H9 (cell line): ENCODE measurements at regions not wholly inside any gene's neighbourhood (a gene's known extent, or its start where the extent isn't known, plus 50 kb on each side); places are given as distances from the start of the nearest gene placed in this dataset.

Source experiments
- DNase-seq: peaks from one replicate; pipeline ENCODE4 v3.0.0-alpha.2; 2017
- H2AFZ ChIP-seq: one replicate; pipeline ENCODE4 v1.6.1; 2013; ENCODE audit warnings: mild to moderate bottlenecking, low read length, control low read depth, moderate library complexity
- H2AK5ac ChIP-seq: 2 replicates; pipeline ENCODE4 v1.6.1; 2013; ENCODE audit warnings: low read length, control low read depth, mixed read lengths; ENCODE audit not compliant: insufficient read length
- H2BK120ac ChIP-seq: one replicate; pipeline ENCODE4 v1.6.1; 2013; ENCODE audit warnings: low read depth, mild to moderate bottlenecking, low read length, control low read depth, inconsistent platforms; ENCODE audit not compliant: poor library complexity, severe bottlenecking
- H2BK12ac ChIP-seq: 2 replicates; pipeline ENCODE4 v1.6.1; 2013; ENCODE audit warnings: low read length, control low read depth, mixed read lengths, low read depth; ENCODE audit not compliant: insufficient read length
- H2BK15ac ChIP-seq: 2 replicates; pipeline ENCODE4 v1.6.1; 2013; ENCODE audit warnings: low read depth, low read length, control low read depth
- H2BK20ac ChIP-seq: one replicate; pipeline ENCODE4 v1.6.1; 2013; ENCODE audit warnings: low read depth, mild to moderate bottlenecking, low read length, control low read depth, inconsistent platforms; ENCODE audit not compliant: poor library complexity, severe bottlenecking
- H2BK5ac ChIP-seq: 2 replicates; pipeline ENCODE4 v1.6.1; 2013; ENCODE audit warnings: low read length, control low read depth, mixed read lengths; ENCODE audit not compliant: insufficient read length
- H3K14ac ChIP-seq: 2 replicates; pipeline ENCODE4 v1.6.1; 2013; ENCODE audit warnings: low read length, control low read depth; ENCODE audit not compliant: insufficient read depth
- H3K18ac ChIP-seq: 2 replicates; pipeline ENCODE4 v1.6.1; 2013; ENCODE audit warnings: low read depth, mild to moderate bottlenecking, mixed read lengths, low read length, control low read depth; ENCODE audit not compliant: insufficient read length
- H3K23ac ChIP-seq: 2 replicates; pipeline ENCODE4 v1.6.1; 2013; ENCODE audit warnings: low read length, control low read depth, mixed read lengths, low read depth; ENCODE audit not compliant: insufficient read length
- H3K23me2 ChIP-seq: 2 replicates; pipeline ENCODE4 v1.6.1; 2013; ENCODE audit warnings: low read depth, mild to moderate bottlenecking, mixed read lengths, low read length, control low read depth; ENCODE audit not compliant: insufficient read length, poor library complexity, severe bottlenecking
- H3K27ac ChIP-seq: 2 replicates; pipeline ENCODE4 v1.5.1; 2013; ENCODE audit warnings: low read length, control low read depth, mixed read lengths, low read depth; ENCODE audit not compliant: insufficient read length
- H3K27me3 ChIP-seq: 2 replicates; pipeline ENCODE4 v1.6.1; 2013; ENCODE audit warnings: low read length, control low read depth, inconsistent platforms; ENCODE audit not compliant: insufficient read depth
- H3K4ac ChIP-seq: 2 replicates; pipeline ENCODE4 v1.6.1; 2013; ENCODE audit warnings: low read depth, mild to moderate bottlenecking, control low read depth, inconsistent platforms, low read length, moderate library complexity
- H3K4me1 ChIP-seq: 2 replicates; pipeline ENCODE4 v1.6.1; 2013; ENCODE audit warnings: low read length, control low read depth, inconsistent platforms; ENCODE audit not compliant: insufficient read depth
- H3K4me2 ChIP-seq: 2 replicates; pipeline ENCODE4 v1.6.1; 2013; ENCODE audit warnings: low read length, control low read depth, mixed read lengths; ENCODE audit not compliant: insufficient read length, insufficient read depth
- H3K56ac ChIP-seq: 2 replicates; pipeline ENCODE4 v1.6.1; 2013; ENCODE audit warnings: low read depth, mild to moderate bottlenecking, mixed read lengths, low read length, control low read depth; ENCODE audit not compliant: insufficient read length
- H3K79me1 ChIP-seq: 2 replicates; pipeline ENCODE4 v1.6.1; 2013; ENCODE audit warnings: low read depth, mild to moderate bottlenecking, moderate library complexity, low read length, control low read depth, inconsistent platforms; ENCODE audit not compliant: insufficient read depth, poor library complexity, severe bottlenecking
- H3K79me2 ChIP-seq: 2 replicates; pipeline ENCODE4 v1.6.1; 2013; ENCODE audit warnings: low read length, control low read depth, inconsistent platforms; ENCODE audit not compliant: insufficient read depth
- H3K9ac ChIP-seq: 2 replicates; pipeline ENCODE4 v1.6.1; 2013; ENCODE audit warnings: low read length, control low read depth, mixed read lengths; ENCODE audit not compliant: insufficient read length; ENCODE audit errors: extremely low read depth
- H3K9me3 ChIP-seq: one replicate; pipeline ENCODE4 v1.6.1; 2013; ENCODE audit warnings: low read depth, low read length, inconsistent platforms; ENCODE audit not compliant: control insufficient read depth
- H3T11ph ChIP-seq: one replicate; pipeline ENCODE4 v1.6.1; 2013; ENCODE audit warnings: mild to moderate bottlenecking, low read length, control low read depth, inconsistent platforms
- H4K20me1 ChIP-seq: one replicate; pipeline ENCODE4 v1.6.1; 2013; ENCODE audit not compliant: control insufficient read depth, insufficient read length, insufficient read depth
- H4K5ac ChIP-seq: 2 replicates; pipeline ENCODE4 v1.6.1; 2013; ENCODE audit warnings: low read depth, mild to moderate bottlenecking, mixed read lengths, low read length, control low read depth; ENCODE audit not compliant: insufficient read length
- H4K8ac ChIP-seq: replicated peaks from 2 replicates; pipeline ENCODE4 v1.6.1; 2013; ENCODE audit warnings: low read length, control low read depth, mixed read lengths, low read depth; ENCODE audit not compliant: insufficient read length
- H4K91ac ChIP-seq: 2 replicates; pipeline ENCODE4 v1.6.1; 2013; ENCODE audit warnings: low read depth, mild to moderate bottlenecking, moderate library complexity, mixed read lengths, low read length, control low read depth; ENCODE audit not compliant: insufficient read length
- H3K27ac Mint-ChIP-seq, 3 experiments: 2 replicates in 2 of 3; 3 replicates in 1 of 3; pipeline ENCODE4 v1.8.0; 2020 to 2021; ENCODE audit warnings: mixed read lengths in 3 of 3, mild to moderate bottlenecking in 1 of 3, moderate library complexity in 1 of 3
- H3K27me3 Mint-ChIP-seq: 2 replicates; pipeline ENCODE4 v1.8.0; 2021; ENCODE audit warnings: low read depth, mild to moderate bottlenecking, moderate library complexity, mixed read lengths
- H3K36me3 Mint-ChIP-seq, 3 experiments: 2 replicates in 2 of 3; 3 replicates in 1 of 3; pipeline ENCODE4 v1.8.0; 2020 to 2021; ENCODE audit warnings: low read depth in 3 of 3, mixed read lengths in 3 of 3; ENCODE audit not compliant: insufficient read depth in 1 of 3
- H3K4me1 Mint-ChIP-seq, 2 experiments: 2 replicates each; pipeline ENCODE4 v1.8.0; 2020; ENCODE audit warnings: mixed read lengths in 2 of 2
- H3K4me3 Mint-ChIP-seq, 2 experiments: 2 replicates in 1 of 2; 3 replicates in 1 of 2; pipeline ENCODE4 v1.8.0; 2020 to 2021; ENCODE audit warnings: mild to moderate bottlenecking in 2 of 2, mixed read lengths in 2 of 2, moderate library complexity in 1 of 2
- H3K9me3 Mint-ChIP-seq, 2 experiments: 2 replicates in 1 of 2; 3 replicates in 1 of 2; pipeline ENCODE4 v1.8.0; 2020; ENCODE audit warnings: mild to moderate bottlenecking in 2 of 2, mixed read lengths in 2 of 2, moderate library complexity in 1 of 2
- WGBS: extraction: QIAGEN DNeasy Blood & Tissue Kit; methylation state at CpG from one replicate; pipeline ENCODE4 v1.1.7; 2013; ENCODE audit warnings: missing lambda C conversion rate, low lambda C conversion rate, mixed read lengths; ENCODE audit not compliant: insufficient read length; ENCODE audit errors: extremely low coverage; 5-methylcytosine and 5-hydroxymethylcytosine counted together
- TF ChIP-seq, protein P1 (sequence below): fragments of 200-600 bp; sonication (generic); conservative IDR thresholded peaks from 3 replicates; pipeline ENCODE4 v1.8.0; 2021; ENCODE audit warnings: antibody characterized with exemption, mild to moderate bottlenecking

- no peak overlapping the region for H3K9ac ChIP-seq
- TF ChIP-seq, protein P1, sequence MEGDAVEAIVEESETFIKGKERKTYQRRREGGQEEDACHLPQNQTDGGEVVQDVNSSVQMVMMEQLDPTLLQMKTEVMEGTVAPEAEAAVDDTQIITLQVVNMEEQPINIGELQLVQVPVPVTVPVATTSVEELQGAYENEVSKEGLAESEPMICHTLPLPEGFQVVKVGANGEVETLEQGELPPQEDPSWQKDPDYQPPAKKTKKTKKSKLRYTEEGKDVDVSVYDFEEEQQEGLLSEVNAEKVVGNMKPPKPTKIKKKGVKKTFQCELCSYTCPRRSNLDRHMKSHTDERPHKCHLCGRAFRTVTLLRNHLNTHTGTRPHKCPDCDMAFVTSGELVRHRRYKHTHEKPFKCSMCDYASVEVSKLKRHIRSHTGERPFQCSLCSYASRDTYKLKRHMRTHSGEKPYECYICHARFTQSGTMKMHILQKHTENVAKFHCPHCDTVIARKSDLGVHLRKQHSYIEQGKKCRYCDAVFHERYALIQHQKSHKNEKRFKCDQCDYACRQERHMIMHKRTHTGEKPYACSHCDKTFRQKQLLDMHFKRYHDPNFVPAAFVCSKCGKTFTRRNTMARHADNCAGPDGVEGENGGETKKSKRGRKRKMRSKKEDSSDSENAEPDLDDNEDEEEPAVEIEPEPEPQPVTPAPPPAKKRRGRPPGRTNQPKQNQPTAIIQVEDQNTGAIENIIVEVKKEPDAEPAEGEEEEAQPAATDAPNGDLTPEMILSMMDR: no peak
- no peak overlapping the region for H2AFZ ChIP-seq
- Mint-ChIP-seq H3K9me3 (no peaks in the 10 kb centered on the region), H3K4me3 (no peak overlapping the region), H3K36me3 (no peaks in the 10 kb centered on the region), H3K4me1 (no peaks in the 10 kb centered on the region), H3K27me3 (no peaks in the 10 kb centered on the region), H3K27ac (no peak overlapping the region)
- H3K4me1 ChIP-seq: no peaks in the 10 kb centered on the region
- H4K20me1 ChIP-seq: no peaks in the 10 kb centered on the region
- no peak overlapping the region for H3T11ph ChIP-seq
- H2BK5ac ChIP-seq: no peak overlapping the region
- H4K8ac ChIP-seq: no peak overlapping the region
- no peaks in the 10 kb centered on the region for H3K9me3 ChIP-seq
- no peak overlapping the region for H3K56ac ChIP-seq
- no peak overlapping the region for H2BK120ac ChIP-seq
- no peaks in the 10 kb centered on the region for H3K79me2 ChIP-seq
- no peaks in the 10 kb centered on the region for H3K79me1 ChIP-seq
- H3K4me2 ChIP-seq: no peak overlapping the region
- DNase-seq: no peak
- no peak overlapping the region for H2BK15ac ChIP-seq
- no peak overlapping the region for H3K14ac ChIP-seq
- no peak overlapping the region for H2AK5ac ChIP-seq
- no peak overlapping the region for H4K5ac ChIP-seq
- H4K91ac ChIP-seq: no peak overlapping the region
- no peak overlapping the region for H2BK12ac ChIP-seq
- H2BK20ac ChIP-seq: no peak overlapping the region
- no peaks in the 10 kb centered on the region for H3K23me2 ChIP-seq
- H3K27ac ChIP-seq: no peak overlapping the region
- H3K18ac ChIP-seq: no peak overlapping the region
- no peak overlapping the region for H3K4ac ChIP-seq
- no CpG with 5 or more reads among the region's 3 CpGs for WGBS
- H3K23ac ChIP-seq: no peak overlapping the region
- no peaks in the 10 kb centered on the region for H3K27me3 ChIP-seq
Observed at GRCh38 chr5:23583081-23583480, 75.7 kb downstream of the PRDM9 start.
